ENCODE measurements at regions not wholly inside any gene's neighbourhood (a gene's known extent, or its start where the extent isn't known, plus 50 kb on each side); places are given as distances from the start of the nearest gene placed in this dataset.

GRCh38 chr20:39676241-39676640 lies 714.1 kb downstream of the DHX35 start:
- Histone ChIP-seq H3K4me1 (no peaks in the 10 kb centered on the region), H3K27me3 (peaks cover 0 to 4% (median 0%) of the 10 kb centered on the region in 3 donors), H3K36me3 (no peaks in the 10 kb centered on the region), H3K9me3 (peaks cover 0 to 12% (median 8%) of the 10 kb centered on the region in 4 donors), H3K4me3 (no peak overlapping the region), H3K27ac (no peak overlapping the region)
- intact Hi-C loops (cut with DNase I; ENCODE audit: low total_unique reads), result no loop called here
- TF ChIP-seq EP300 (IDR thresholded peaks at IDR 0.05), result no peak
- TF ChIP-seq POLR2A (IDR thresholded peaks at IDR 0.05), result no peak
- no peak for TF ChIP-seq POLR2AphosphoS5 (IDR thresholded peaks at IDR 0.05)
- TF ChIP-seq CTCF (IDR thresholded peaks at IDR 0.05), result no peak
- WGBS, 5 donors, result 77 to 86% (median 84%) methylated on average over 6 of the region's 6 CpGs
- DNase-seq, result no peak

GRCh38 chr20:39674842-39675241 lies 712.7 kb downstream of the DHX35 start:
- no peak for DNase-seq
- H3K27ac ChIP-seq, result no peak overlapping the region
- intact Hi-C loops (cut with DNase I; ENCODE audit: low total_unique reads), result no loop called here
- no peak overlapping the region for H3K4me3 ChIP-seq
- H3K36me3 ChIP-seq, result no peaks in the 10 kb centered on the region
- peaks cover 0 to 5% (median 0%) of the 10 kb centered on the region in 4 donors for H3K9me3 ChIP-seq
- 50 to 69% (median 55%) methylated on average over 2 of the region's 2 CpGs for WGBS, 5 donors
- H3K27me3 ChIP-seq, result no peaks in the 10 kb centered on the region
- no peaks in the 10 kb centered on the region for H3K4me1 ChIP-seq
- TF ChIP-seq POLR2A (IDR thresholded peaks at IDR 0.05), result no peak
- TF ChIP-seq POLR2AphosphoS5 (IDR thresholded peaks at IDR 0.05), result no peak
- TF ChIP-seq EP300 (IDR thresholded peaks at IDR 0.05), result no peak
- no peak for TF ChIP-seq CTCF (IDR thresholded peaks at IDR 0.05)

- Histone ChIP-seq H3K4me1 (no peaks in the 10 kb centered on the region), H3K9me3 (no peaks in the 10 kb centered on the region), H3K27ac (no peak overlapping the region), H3K4me3 (no peak overlapping the region), H3K27me3 (no peaks in the 10 kb centered on the region), H3K36me3 (no peaks in the 10 kb centered on the region)
- 26 to 54% (median 37%) methylated on average over 2 of the region's 2 CpGs for WGBS, 5 donors
- no peak for TF ChIP-seq POLR2AphosphoS5 (IDR thresholded peaks at IDR 0.05)
- no peak for TF ChIP-seq CTCF (IDR thresholded peaks at IDR 0.05)
- no peak for TF ChIP-seq POLR2A (IDR thresholded peaks at IDR 0.05)
- TF ChIP-seq EP300 (IDR thresholded peaks at IDR 0.05), result no peak
- DNase-seq, result no peak
- intact Hi-C loops (cut with DNase I; ENCODE audit: low total_unique reads), result no loop called here
Observed at GRCh38 chr20:39670988-39671387, 708.8 kb downstream of the DHX35 start.

- Histone ChIP-seq H3K36me3 (no peaks in the 10 kb centered on the region), H3K9me3 (no peaks in the 10 kb centered on the region), H3K27ac (no peak overlapping the region), H3K4me1 (no peaks in the 10 kb centered on the region), H3K27me3 (no peaks in the 10 kb centered on the region), H3K4me3 (no peak overlapping the region)
- 82 to 92% (median 83%) methylated on average over 2 of the region's 2 CpGs for WGBS, 5 donors
- TF ChIP-seq CTCF (IDR thresholded peaks at IDR 0.05) (no peak), POLR2AphosphoS5 (IDR thresholded peaks at IDR 0.05) (no peak), EP300 (IDR thresholded peaks at IDR 0.05) (no peak), POLR2A (IDR thresholded peaks at IDR 0.05) (no peak)
- intact Hi-C loops (cut with DNase I; ENCODE audit: low total_unique reads), result no loop called here
- DNase-seq, result no peak
Observed at GRCh38 chr20:39669659-39670058, 707.5 kb downstream of the DHX35 start.

Data from stomach (tissue), 8 donors.